Stimulated activated CD8-positive, alpha-beta memory T cell treated with anti-CD3 and anti-CD28 coated beads, Interleukin-12 subunit alpha, Interleukin-12 subunit beta, amount 100 ng/mL, for 24 hours (primary cell): ENCODE measurements at regions not wholly inside any gene's neighbourhood (a gene's known extent, or its start where the extent isn't known, plus 50 kb on each side); places are given as distances from the start of the nearest gene placed in this dataset.

Experiments
- DNase-seq: peaks from one replicate; pipeline ENCODE4 v3.0.0-alpha.2; 2020; ENCODE audit errors: extremely low read depth

DNA sequence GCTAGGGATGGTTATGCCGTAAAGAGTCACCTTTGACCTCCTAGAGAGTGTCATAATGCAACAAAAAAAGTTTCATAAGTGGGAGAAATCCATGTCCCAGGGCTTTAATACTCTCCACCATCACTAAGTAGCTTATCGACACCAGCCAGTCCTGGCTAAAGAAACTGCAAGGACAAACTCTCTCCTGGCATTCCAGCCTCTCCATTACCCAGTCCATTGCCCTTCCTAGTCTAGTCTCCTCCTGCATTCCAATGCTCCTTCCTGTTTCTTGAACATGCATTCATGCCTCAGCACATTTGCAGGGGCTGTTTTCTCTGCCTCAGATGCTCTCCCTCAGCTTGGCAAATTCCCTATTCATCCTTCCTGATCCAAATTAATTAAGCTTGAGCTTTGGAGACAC is 364.1 kb downstream of the BRINP1 start:
- DNase-seq, result no peak

DNA sequence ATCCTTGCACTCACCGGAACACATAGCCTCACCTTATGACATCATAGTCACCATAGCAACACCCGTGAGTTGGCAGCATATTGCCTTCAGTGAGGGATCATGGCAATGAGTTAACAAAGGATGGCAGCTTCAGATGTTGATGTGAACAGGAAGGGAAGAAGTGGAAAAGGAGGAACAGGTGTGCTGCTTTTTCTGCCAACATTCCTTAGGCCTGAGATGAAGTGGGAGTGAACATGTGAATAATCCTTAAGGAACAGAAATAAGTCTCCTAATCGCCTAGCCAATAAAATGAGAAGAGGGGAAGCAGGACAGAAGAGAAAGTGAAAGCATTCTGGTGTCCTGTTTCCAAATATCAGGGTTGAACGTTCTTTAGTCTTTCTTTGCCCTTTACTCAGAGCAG is 360.0 kb downstream of the BRINP1 start:
- no peak for DNase-seq

DNA sequence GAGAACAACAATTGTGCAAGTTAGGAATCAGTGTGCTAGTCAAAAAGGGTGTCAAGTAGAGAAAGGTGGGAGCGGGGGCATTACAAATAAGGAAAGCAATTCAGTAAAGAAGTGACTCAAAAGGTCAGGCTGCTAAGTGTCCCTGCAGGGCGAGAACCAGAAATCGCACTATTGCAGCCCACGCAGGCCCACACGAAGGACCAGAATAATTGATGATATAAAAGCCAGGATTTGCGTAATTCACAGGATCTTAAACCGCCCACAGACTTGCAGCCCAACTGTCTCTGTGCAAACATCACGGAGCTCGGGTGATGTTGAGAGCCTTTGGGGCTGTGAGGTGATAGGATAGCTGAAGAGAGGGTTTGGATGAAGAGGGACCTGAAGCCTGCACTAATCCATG is 349.0 kb downstream of the BRINP1 start:
- no peak for DNase-seq

DNA sequence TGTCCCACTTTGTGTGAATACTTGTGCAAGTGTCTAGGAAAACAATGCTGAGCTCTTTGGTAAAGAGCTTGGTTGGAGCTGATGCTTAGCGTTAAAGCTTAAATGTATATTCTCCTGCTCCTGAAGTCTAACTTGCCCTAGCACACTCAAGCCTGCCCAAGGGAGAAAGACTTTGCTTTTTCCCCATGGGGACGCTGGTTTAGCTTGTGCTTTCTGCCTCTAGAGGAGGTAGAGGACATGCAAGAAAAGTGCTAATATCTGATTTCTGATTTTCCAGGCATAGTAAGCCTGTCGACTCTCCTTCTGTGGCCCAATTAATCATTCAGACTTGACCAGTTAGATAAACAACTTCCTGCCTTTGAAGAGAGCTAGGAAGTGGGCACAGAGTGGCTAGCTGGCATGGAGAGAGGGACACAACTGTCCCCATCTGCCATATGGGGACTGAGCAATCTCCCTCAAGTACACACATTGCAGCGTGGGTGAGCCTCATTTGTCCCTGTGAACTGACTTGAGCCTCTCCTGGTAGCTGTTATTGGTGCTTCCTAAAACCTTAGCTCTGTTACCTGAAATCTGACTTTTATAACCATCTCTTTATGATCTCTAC is 348.4 kb downstream of the BRINP1 start:
- no peak for DNase-seq

DNA sequence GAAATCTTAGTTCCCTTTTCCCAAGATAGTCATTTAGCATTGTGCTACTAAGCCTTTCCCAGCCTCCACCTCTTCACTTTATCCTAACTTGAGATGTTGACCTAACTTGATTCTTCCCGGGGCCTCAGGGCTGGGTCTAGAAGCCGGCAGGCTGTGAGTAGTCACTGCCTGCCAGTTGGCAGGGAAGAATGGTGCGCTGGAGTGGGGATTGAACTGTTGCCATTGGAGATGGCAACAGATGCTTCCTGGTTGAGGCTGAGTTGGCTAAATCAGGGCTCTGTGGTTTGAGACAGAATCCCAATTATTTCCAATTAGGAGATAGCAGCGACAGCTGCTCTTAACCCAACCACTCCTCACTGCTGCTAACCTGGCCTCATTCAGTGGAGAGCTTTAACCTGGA is 343.1 kb downstream of the BRINP1 start:
- no peak for DNase-seq

DNA sequence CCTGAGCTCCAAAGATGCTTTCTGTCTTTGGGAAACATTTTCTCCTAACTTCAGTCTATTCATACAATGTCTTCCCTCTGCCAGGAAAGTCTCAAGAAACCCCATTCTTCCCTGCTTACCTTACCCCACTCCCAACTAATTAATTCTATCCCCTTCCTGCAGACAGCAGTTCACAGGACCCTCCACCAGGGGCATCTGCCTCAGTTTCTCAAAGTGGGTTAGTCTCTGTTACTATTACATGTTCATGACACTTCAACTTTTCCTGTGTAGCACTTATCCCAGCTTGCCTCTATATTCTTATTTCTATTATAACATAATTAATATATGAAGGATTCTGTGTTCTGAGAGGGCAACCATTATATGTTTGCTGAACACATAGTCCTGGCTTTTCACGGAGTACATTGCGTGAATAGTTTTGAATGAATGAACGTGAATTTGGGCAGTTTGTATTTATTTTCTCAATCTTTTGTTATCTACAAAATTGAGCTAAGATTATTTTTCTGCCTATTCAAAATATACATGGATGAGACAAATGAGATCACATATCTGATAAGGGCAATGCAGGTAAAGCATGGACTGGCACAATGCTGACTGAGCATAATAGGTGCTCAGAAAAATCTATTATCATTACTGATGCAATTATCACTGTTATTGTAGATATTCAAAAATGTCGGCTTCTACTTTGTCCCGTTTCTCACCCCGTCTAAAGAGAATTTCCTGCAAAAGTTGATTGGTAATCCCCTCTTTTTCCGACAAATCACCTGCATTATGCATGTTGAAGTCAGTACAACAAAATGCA is 341.1 kb downstream of the BRINP1 start:
- no peak for DNase-seq

DNA sequence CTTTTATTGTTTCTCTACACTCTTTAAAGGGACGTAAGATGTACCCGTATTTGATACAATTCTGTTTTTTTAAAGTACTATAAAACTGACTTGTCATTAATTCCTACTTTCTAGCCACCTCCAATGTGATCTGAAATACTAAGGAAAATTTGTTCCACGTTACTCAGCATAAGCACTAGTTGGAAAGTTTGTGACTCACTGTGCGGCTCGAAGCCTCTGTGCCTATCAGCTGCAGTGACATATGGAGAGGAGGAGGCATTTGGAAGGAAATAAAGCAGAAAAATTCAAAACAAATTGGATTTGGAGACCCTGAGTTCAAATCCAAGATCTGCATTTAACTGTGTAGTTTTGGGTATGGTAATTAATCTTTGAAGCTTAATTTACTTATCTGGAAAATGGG is 339.3 kb downstream of the BRINP1 start:
- DNase-seq, result no peak

DNA sequence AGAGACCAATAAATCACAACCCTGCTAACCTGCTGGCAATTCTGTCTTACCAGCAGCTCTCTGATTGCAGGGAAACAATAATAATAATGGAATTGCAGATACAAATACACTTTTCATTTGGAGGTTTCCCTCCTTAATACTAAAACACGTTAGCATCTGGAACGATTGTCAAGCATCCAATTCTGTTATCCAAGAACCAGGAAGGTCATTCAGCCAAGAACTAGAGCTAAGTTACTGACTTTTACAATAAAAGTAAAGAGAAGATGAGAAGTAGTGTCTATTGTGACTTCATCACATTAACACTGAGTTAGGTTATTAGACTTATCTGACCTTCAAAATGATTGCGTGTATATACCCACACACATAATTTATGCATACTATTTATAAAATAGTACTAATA is 335.6 kb downstream of the BRINP1 start:
- no peak for DNase-seq

DNA sequence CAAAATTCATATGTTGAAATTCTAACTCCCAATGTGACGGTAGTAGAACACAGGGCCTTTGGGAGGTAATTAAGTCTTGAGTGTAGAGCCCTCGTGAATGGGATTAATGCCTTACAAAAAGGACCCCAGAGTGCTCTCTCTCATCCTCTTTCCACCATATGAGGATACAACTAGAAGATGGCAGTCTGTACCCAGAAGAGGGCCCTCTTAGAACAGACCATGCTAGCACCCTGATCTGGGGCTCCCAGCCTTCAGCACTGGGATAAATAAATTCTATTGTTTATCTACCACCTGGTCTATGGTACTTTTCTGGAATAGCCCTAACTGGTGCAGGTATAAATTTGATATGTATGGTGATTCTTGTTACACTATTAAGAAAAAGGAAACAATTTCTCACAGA is 332.3 kb downstream of the BRINP1 start:
- no peak for DNase-seq

DNA sequence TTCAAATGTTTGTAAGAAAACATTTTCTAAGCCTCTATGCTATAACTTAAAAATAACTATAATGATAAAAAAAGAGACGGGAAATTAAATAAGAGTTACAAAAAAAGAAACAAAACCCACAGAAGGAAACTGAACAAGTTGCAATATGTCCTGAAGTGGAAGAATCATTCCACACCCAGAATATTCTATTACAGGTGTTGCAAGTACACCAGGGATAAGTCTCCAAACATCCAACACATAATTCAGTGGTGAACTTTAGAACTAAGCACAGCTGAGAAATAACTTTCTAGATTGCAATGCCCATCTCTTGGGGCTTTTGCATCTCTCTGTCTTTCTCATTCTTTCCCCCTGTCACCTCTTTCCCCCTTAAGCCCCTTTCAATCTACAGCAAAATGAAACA is 325.2 kb downstream of the BRINP1 start:
- no peak for DNase-seq

DNA sequence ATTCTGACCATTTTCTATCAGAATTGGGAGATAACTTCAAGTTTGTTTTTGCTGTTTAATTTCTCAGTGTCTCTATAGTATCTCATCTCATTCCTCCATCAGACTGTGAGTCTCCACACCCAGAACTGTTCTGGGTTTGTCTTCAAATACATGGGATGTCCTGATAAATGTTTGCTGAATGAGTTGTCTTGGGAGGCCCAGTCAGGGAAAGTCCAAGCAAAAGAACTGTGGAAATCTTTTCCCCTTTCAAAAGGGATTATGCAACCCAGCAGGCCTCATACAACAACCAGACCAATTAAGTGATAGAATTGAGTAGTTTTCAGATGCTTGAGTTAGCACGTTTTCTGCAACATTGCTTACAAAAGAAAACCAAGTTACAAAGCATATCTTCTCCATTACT is 324.4 kb downstream of the BRINP1 start:
- DNase-seq, result no peak

DNA sequence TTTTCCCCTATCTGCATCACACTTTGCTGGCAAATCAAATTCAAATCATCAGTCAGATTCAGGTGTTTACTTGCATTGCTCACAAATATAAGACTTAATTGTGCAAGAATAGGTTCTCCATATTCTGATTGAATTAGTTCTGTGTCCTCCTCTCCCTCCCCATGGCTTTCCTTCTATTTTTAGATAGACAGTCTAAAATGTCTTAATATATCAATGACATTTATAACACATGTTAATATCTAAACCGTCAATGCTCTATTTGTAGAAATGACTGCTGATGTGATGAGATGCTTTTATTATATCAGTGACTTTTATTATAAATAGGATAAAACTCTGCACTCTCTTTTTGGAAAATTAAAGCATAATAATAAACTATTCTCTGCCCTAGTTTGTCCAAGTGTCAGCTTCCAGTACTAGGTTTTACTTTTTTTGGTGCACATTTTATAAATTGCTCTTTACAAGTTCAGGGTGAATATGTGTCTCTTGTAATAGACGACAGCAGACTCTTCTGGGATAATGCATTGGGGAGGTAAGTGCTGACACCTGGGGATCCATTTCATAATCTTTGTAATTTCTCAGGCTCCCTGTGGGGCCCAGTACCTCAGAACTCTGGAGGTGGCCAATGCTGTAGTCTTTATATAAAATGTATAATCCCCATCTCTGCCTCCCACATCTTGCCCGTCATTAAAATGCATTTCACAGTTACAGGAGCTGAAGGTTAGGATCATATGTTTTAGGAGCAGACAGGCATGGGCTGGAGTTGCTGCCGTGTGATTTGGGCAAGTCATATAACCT is 321.5 kb downstream of the BRINP1 start:
- DNase-seq, result no peak

DNA sequence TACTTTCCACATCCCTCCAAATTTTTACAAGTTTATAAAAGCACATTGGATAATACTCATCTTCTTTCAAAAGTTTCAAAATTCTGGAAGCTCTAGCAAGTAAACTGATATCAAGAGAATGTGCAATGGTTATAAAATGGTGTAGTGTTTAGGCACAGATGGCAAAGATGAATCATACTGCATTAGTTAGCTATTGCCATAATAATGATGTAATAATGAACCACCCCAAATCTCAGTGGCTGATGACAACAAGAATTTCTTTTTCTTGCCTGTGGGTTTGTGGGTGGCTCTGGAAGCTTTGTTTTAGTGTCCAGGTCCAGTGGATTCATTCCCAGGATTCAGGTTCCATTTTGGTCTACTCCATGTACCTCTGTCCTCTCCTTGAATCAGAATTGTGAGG is 319.0 kb downstream of the BRINP1 start:
- no peak for DNase-seq

DNA sequence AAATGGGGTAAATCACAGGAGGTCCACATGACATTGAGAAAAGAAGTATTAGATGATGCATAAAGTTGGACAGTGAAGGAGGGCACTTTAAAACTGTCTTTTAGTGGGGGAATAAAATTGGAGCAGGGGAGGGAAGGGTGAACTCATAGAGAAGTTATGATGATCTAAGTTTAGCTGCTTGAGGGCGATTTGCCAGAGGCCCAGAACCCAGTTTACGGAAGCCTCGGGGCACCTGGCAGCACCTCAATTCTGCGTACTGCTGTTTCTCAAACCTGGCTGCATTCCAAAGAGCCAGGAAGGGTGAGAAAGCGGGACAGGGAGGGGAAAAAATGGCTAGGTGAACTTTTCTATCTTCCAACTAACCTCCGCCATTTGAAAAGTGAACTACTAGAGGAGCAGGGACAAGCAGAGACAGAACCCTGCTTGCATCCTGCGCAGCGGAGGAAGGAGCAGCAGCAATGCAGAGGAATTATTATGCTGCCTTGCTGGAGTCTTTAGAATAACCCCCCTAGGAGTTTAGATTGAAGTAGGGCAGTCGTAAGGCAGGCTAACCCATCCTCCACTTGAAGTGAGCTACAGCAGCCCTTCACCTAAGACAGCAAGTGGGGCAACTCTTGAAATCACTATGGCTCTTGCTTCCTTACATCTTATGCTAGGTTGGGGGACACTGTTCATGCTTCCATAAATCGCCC is 316.8 kb downstream of the BRINP1 start:
- no peak for DNase-seq

DNA sequence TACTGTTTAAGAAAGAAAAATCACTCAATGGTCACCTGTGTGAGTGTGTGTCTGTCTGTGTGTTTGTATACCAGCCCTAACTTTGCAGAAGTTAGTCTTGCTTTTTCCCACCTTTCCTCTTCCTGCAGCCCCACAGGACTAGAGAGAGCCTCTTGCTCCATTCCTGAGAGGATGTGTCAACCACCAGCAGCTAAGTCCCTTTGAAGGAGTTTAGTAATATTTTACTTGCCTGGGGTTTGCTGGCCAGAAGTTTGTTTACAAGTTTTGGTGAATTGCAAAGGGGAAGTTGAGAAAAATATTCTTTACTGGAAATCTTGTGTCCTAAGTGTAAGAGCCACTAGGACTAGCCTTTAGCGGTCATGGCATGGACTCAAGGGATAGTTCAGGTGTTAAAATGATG is 316.2 kb downstream of the BRINP1 start:
- no peak for DNase-seq

DNA sequence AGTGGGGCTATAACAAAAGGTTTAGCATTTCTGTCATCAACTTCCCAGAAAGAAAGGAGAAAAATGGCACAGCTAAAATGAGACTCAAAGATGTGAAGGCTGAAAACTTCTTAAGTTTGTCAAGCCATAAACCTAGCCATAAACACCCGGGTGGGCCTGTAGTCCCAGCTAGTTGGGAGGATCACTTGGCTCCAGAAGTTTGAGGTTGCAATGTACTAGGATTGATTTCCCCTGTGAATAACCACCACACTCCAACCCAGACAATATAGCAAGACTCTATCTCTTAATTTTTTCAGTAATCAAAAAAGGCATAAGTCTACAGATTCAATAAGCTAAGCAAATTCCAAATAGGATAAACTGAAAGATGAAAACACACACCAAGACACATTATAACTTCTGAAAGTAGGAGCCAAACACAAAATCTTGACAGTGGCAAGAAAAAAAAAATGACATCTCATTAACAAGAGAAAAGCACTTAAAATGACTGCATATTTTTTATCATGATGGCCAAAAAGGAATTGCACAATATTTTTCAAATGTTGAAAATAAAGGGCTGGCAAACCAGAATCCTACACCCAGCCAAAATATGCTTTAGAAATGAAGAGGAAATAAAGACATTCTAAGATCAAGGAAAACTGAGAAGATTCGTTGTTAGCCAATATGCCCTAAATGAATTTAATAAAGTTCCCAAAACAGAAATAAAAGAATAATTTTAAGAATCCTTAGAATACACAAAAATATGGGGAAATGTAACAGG is 308.4 kb downstream of the BRINP1 start:
- no peak for DNase-seq

DNA sequence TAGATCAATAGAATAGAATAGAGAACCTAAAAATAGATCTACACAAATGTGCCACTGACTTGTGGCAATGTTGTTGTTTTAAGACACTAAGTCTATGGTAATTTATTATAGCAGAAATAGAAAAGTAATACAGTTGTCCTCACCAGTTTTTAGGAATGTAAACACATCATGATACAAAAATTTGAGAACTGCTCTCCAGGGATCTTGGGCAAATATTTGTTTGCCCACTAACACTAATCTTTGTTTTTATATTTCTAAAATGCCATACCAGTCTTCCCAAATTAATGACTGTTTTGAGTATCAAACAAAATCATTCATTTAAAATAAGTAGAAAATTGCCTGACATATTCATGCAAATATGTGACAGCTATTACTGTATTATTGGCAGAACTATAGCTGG is 297.6 kb downstream of the BRINP1 start:
- no peak for DNase-seq

DNA sequence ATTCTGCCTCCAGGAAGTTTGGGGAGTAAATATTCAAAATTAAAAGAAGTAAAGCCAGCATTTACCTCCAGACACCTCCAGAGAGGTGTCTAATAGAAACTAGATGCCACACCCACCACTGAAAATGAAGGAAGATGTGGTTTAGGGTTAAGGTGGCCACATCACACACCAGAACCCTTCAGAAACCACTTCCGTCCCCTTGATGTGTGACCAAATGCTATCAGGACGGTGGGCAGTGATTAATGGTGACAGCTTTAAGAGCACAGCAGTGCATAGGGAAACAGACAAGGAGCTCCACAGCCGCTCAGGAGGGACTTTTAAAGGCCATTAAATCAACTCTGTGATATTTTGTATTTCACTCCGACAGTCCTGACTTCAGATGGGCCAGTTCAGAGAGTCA is 295.2 kb downstream of the BRINP1 start:
- no peak for DNase-seq

DNA sequence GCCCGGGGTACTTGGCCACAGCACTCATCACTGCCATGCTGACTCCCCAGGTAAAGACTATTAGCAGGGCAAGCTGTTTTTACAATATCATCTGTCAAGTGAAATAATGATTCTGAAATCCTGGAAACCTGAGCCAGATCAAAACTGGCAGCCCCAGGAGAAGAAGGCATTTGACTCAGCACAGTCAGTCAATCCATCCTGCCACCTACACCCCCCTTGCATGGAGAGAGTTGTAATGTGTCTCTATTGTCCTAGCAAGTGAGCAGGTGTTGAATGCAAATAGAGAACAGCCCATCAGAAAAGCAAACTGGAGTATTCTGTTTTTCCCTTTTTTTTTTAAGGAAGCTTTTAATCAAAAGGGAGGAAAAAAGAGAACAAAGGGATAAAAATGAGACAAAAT is 291.2 kb downstream of the BRINP1 start:
- DNase-seq, result no peak

DNA sequence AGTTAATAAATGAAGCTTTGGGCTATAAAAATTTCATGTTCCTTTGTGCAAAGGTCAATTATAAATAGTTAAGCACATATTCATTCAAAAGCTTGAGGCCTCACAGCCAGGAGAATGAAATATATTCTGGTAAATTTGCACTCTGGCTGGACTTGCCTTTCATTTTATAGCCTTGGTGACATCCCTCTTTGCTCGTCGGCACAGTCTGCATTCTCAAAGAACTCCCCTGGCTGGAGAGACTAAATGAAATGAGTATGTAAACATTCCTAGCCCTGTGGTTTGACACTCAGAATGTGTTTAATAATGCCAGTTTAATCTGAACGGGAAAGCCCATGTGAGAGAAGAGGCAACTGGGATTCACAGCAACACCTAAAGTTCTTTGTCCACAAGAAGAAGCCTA is 285.6 kb downstream of the BRINP1 start:
- no peak for DNase-seq

DNA sequence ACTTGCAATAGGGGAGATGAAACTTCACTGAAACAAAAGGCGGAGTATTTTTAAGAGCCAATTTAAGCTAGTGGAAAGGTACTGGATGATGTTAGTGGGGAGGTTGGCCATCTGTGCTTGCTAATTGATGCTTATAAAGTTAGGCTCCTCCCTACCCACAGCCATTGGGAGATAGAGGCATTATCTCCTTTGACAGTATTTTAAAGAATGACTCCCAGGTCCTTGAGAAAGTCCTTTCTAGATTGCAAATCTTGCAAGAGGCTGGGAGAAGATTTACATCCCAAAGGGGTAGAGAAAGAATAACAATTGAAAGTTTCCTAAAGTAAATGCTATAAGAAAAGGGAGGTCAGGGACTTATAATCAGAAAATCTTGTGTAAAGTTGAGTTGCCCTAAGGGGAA is 282.6 kb downstream of the BRINP1 start:
- DNase-seq, result no peak
